ENCODE measurements at regions not wholly inside any gene's neighbourhood (a gene's known extent, or its start where the extent isn't known, plus 50 kb on each side); places are given as distances from the start of the nearest gene placed in this dataset.

- TF ChIP-seq CTCF (conservative IDR thresholded peaks at IDR 0.05; ENCODE audit: low read depth, low read length) (no peak), EZH2 (IDR thresholded peaks at IDR 0.05; ENCODE audit: borderline replicate concordance, low read depth, low read length, poor library complexity, severe bottlenecking) (no peak)
These were observed 177.0 kb upstream of the RBMS1 start for GRCh38 chr2:160670618-160671017.
